C1 segment of cervical spinal cord (tissue), 14 donors: ENCODE measurements at regions not wholly inside any gene's neighbourhood (a gene's known extent, or its start where the extent isn't known, plus 50 kb on each side); places are given as distances from the start of the nearest gene placed in this dataset.
"Not testable (repeated sequence)": the region's sequence is repeated elsewhere in the genome, so short reads cannot be mapped to it uniquely, and the experiment has no call there.

ENCODE experiments used
- DNase-seq, 14 donors: peaks; one replicate each; lab custom pipeline; 2025; lab: John Stamatoyannopoulos, UW

DNA sequence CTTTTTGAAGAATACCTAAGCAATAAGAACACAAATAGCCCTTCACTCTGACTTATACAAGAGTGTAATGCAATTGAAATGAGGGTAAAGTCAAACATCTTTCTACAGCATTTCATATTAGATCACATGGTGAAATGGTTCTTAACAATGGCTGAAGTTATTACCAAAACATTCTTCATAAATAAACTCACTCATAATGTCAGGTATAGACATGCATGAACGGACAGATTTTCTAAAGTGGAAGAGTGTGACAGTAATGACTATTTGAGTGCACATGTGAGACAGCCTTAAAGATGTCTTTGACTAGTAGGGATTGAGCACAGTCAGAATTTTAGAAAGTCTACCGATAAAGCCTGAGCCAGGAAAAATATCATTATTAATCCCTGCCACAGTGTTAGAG, 471.0 kb downstream of the ZPLD1 start:
- no peak for DNase-seq

GRCh38 chr3:102906818-102907217, 472.0 kb downstream of the ZPLD1 start:
- DNase-seq: no peak

- no peak for DNase-seq
Observed at GRCh38 chr3:102909904-102910303, 475.1 kb downstream of the ZPLD1 start.

DNA sequence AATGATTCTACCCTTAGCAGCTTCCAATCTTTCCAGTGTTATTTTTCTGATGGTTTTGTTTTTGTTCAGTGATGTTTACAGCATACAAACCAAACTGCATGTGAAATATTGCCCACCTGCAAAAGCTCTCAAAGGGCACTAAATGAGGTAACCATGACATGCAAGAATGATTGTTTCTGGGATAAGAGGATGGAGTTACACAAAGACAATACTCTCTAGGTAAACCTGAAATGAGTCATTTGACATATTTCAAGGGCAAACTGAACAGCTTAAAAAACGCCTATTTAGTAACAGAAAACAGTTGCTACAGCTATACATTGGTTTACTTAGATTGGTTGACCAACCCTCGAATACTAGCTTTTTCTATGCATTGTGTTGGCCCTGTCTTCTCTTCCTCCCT, 481.7 kb downstream of the ZPLD1 start:
- DNase-seq: no peak

DNA sequence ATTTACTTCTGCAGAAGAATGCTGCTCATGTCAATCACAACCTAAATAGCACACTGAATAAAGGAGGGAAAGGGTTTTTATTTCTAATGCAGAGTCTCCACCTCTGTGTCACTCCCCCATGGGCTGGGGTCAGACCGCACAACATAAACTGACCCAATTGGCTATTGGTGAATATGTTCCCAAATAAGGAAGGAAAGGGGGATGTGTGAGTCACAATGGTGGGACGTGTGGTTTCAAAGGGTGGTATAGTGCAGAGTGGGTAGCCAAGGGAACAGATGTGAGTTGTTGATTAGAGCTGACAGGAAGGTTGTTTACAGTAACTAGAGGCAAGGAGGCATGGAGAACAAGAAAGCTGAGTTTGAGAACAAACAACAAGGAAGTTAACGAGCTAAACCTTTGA, 491.8 kb downstream of the ZPLD1 start:
- no peak for DNase-seq

DNA sequence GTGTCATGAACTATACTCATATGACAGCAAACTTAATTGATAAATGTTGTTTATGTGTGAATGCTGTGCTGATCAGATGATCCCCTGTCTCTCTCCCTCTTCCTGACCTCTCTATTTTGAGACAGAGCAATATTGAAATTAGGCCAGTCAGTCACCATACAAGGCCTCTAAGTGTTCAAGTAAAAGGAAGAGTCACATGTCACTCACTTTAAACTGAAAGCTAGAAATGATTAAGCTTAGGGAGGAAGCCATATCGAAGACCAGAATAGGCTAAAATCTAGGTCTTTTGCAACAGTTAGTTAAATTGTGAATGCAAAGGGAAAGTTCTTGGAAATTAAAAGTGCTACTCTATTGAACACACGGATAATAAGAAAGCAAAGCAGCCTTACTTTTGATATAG, 498.6 kb downstream of the ZPLD1 start:
- DNase-seq: no peak

DNA sequence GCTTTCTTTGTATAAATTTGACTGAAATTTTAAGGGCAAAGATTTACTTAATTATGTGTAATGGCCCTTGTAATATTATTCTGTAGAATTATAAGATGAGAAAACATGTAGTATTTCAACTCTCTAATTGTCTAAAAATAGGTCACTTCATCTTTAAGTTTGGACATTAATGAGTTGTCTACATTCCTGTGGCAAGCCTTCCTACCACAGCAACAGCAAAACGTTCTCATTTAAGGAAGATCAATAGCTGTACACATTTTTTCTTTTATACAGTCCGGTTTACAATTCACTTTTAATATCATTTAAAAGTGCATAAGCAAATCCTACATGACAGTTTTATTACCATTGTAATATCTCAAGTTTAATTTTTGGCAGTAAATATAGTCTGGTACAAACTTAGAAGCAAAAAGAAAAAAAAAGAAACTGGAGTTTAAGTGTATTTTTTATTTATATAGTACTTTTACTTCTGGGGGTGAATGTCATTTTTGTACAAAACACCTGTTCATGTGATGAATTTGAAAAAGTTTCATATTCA, 501.8 kb downstream of the ZPLD1 start:
- no peak for DNase-seq

GRCh38 chr3:102941786-102942185, 507.0 kb downstream of the ZPLD1 start:
- no peak for DNase-seq

GRCh38 chr3:102946445-102946844, 511.6 kb downstream of the ZPLD1 start:
- not testable (repeated sequence) for DNase-seq

DNA sequence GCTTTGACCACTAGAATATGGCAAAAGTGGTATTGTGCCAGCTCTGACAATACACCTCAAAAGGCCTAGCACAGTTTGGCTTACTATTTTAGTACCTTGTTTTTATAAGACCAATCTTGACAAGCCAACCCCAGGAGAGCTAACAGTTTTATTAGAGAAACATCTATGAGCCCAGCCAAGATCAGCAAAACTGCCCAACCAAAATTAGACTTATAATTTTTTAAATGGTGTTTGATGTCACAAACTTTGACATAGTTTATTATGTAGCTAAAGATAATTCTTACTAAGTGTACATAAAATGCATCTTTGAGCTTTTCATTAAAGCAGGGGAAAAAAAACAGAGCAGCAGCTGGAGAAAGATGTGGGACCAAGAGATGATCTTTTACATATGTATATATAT, 537.5 kb downstream of the ZPLD1 start:
- DNase-seq: no peak

GRCh38 chr3:102974333-102974732, 539.5 kb downstream of the ZPLD1 start:
- DNase-seq: no peak

DNA sequence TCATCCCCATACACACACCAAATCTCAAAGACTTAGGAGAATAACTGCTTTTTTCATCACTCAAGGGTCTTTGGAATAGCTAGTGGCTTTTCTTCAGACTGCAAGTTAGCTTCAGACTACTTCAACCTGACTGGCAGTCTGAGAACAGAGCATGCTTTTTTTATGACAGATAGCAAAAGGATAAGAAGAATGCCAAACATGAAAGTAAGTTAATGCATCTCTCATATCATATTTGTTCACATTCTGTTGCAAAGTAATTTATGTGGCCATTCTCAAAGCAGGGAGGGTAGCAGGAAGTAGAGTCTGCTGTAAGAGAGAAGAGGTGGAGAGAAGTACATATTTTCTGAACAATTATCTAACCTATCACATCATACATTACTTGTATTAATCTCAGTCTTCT, 544.4 kb downstream of the ZPLD1 start:
- DNase-seq: no peak

GRCh38 chr3:102979682-102980354, 545.0 kb downstream of the ZPLD1 start:
- DNase-seq: peak in 1 of 14 donors; percentile 8

GRCh38 chr3:102980355-102980696, 545.5 kb downstream of the ZPLD1 start:
- no peak for DNase-seq

GRCh38 chr3:103002425-103003176, 567.8 kb downstream of the ZPLD1 start:
- DNase-seq: no peak

DNA sequence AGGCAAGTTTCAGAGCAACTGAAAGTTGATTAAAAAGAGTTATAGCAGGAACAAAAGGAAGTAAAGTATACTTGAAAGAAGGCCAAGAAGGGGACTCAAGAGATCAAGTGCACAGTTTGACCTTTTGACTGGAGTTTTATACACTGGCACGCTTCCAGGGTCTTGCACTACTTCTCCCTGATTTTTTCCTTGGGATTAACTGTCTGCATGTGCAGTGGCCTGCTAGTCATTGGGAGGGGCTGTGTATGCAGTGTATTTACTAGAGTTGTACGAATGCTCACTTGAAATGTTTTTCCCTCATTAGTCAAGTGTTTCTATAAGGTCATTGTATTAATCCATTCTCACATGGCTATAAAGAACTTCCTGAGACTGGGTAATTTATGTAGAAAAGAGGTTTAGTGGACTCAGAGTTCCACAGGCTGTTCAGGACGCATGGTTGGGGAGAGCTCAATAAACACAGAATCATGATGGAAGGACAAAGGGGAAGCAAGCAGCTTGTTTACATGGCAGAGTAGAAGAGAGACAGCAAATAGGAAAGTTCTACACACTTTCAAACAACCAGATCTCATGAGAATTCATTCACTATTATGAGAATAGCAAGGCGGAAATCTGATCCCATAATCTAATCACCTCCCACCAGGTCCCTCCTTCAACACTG, 571.8 kb downstream of the ZPLD1 start:
- DNase-seq: no peak

DNA sequence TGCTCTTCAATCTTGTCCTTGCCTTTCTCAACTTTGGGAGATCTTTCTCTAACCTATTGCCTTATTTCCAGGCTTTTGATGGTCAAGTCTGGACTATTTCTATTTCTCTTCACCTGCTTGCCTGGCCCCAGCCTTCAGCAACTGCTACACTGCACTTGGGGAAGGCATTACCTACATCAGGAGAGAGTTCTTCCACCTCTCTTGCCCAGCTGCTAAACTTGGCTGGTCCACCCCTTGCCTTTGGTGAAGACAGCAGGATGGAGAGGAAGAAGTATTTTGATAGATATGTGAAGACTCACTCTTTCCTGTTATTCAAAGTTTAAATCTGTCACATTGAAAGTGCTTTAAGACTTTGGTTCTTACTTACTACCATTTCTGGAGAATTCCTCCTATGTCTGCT, 574.8 kb downstream of the ZPLD1 start:
- DNase-seq: no peak

- DNase-seq: no peak
Observed at GRCh38 chr3:103025880-103026279, 591.1 kb downstream of the ZPLD1 start.

- no peak for DNase-seq
Observed at GRCh38 chr3:103033841-103034240, 599.0 kb downstream of the ZPLD1 start.

DNA sequence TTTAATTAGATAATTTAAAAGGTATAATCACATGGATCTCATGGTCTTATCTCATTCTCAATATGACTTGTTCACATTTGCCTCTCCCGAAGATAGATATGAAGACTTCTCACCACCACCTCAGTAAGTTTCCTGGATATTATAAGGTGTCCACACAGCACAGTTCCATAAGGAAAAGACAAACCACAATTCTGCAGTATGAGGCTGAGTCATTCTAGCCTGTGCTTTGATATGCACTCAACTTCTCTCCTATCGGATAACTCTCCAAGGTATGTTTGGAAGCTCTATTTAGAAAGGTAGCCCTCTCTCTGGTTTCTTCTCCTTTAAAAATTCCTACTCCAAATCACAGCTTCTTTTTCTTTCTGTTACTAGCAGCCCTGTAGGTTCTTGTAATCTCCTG, 612.8 kb downstream of the ZPLD1 start:
- DNase-seq: no peak

DNA sequence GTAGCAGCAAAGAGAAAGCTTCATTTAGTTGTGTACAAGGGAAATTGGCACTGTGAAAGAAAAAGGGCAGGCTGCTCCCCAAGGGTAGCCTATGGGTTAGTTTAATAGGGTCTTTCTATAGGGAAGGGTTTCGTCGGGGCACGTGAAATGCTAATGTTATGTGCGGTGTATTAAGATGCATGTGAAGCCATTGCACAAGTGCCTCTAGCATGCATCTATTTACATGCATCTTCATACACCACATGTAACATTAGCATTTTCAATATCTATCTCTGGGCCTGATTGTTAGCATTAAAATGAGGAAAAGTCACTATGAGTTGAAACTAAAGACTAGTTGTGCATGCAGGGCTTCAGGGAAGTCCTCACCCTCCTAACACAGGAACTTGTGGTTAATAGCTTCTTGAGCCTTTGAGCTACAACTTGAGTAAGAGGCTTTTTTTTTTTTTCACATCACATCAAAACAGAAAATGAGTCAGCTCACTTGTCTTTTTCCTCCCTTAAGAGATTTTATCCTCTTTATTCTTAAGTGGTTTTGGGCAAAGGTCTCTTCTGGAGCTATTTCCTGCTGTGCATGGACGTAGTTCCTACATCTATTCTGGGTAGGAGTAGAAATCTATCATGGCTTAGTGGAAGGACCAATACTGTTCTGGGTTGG, 613.4 kb downstream of the ZPLD1 start:
- no peak for DNase-seq

DNA sequence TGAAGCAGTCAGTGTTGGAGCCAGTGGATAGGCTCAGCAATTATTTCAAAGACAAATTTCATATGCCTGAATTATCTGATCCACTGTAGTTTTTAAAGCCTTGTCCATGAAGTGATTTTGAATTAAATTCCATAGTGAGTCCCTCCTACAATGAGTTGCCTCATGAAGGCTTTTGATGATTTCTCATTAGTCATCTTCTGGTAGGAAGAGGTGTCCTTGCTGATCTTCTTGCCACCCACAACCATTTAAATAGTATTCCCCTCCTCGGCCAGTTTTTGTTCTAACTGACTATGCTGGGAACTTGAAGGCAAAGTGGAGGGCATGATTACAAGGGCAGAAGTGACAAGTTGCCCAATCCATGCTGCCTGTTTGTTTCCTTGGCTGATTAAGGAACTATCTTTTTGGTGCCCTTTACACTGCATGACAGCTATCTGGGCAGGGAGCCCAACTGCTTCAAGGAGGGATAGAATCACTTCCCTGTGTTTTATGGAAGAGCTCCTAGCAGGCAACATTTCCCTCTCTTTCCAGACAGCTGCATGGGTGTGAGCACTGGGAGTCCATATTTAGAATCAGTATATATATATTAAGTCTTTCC, 617.5 kb downstream of the ZPLD1 start:
- peak in 4 of 14 donors; percentile 1 to 31 (median 7) for DNase-seq
